Endothelial cell of umbilical vein (primary cell): ENCODE measurements at regions not wholly inside any gene's neighbourhood (a gene's known extent, or its start where the extent isn't known, plus 50 kb on each side); places are given as distances from the start of the nearest gene placed in this dataset.

Experiments used
- CTCF ChIP-seq, 2 donors: IDR thresholded peaks; 1 replicate in 1 of 2; 2 replicates in 1 of 2; pipeline ENCODE4 v1.5.1; 2011; ENCODE audit warnings: low read length in 2 of 2, mild to moderate bottlenecking in 2 of 2, moderate library complexity in 2 of 2, control low read depth in 1 of 2, inconsistent platforms in 1 of 2, low read depth in 1 of 2; ENCODE audit not compliant: insufficient read depth in 1 of 2; ENCODE audit errors: extremely low read depth in 1 of 2
- JUN ChIP-seq: IDR thresholded peaks from 2 replicates; pipeline ENCODE4 v1.6.1; 2011; ENCODE audit warnings: borderline replicate concordance, low read depth; ENCODE audit not compliant: insufficient read length, insufficient read depth
- POLR2A ChIP-seq: IDR thresholded peaks from 2 replicates; pipeline ENCODE4 v1.6.1; 2012; ENCODE audit warnings: low read depth, mild to moderate bottlenecking, control low read depth, low read length
- POLR2AphosphoS5 ChIP-seq: IDR thresholded peaks from 2 replicates; pipeline ENCODE4 v1.6.1; 2012; ENCODE audit warnings: low read depth, mild to moderate bottlenecking, control low read depth, low read length, moderate library complexity; ENCODE audit not compliant: insufficient read depth

- no peak for TF ChIP-seq CTCF (IDR thresholded peaks at IDR 0.05; ENCODE audit: extremely low read depth in 1 of 2, insufficient read depth in 1 of 2, low read depth in 1 of 2, low read length in 2 of 2)
- no peak for TF ChIP-seq POLR2A
- no peak for TF ChIP-seq POLR2AphosphoS5
- TF ChIP-seq JUN = no peak
Measured at GRCh38 chr11:15765530-15765929, 590.8 kb downstream of the SOX6 start.
